H7 (cell line): ENCODE measurements at regions not wholly inside any gene's neighbourhood (a gene's known extent, or its start where the extent isn't known, plus 50 kb on each side); places are given as distances from the start of the nearest gene placed in this dataset.
"Not testable (repeated sequence)": the region's sequence is repeated elsewhere in the genome, so short reads cannot be mapped to it uniquely, and the experiment has no call there.

Source experiments
- DNase-seq: peaks from one replicate; pipeline ENCODE4 v3.0.0; 2012
- H3K27me3 ChIP-seq: 2 replicates; pipeline ENCODE4 v1.6.0; 2011; ENCODE audit warnings: mild to moderate bottlenecking, low read length; ENCODE audit not compliant: control insufficient read depth, insufficient read depth
- H3K36me3 ChIP-seq: replicated peaks from 2 replicates; pipeline ENCODE4 v1.5.1; 2011; ENCODE audit warnings: low read length; ENCODE audit not compliant: control insufficient read depth, insufficient read depth
- H3K4me3 ChIP-seq: 2 replicates; pipeline ENCODE4 v1.5.1; 2011; ENCODE audit warnings: low read depth, mild to moderate bottlenecking, control low read depth, low read length, moderate library complexity; ENCODE audit not compliant: insufficient read depth

DNA sequence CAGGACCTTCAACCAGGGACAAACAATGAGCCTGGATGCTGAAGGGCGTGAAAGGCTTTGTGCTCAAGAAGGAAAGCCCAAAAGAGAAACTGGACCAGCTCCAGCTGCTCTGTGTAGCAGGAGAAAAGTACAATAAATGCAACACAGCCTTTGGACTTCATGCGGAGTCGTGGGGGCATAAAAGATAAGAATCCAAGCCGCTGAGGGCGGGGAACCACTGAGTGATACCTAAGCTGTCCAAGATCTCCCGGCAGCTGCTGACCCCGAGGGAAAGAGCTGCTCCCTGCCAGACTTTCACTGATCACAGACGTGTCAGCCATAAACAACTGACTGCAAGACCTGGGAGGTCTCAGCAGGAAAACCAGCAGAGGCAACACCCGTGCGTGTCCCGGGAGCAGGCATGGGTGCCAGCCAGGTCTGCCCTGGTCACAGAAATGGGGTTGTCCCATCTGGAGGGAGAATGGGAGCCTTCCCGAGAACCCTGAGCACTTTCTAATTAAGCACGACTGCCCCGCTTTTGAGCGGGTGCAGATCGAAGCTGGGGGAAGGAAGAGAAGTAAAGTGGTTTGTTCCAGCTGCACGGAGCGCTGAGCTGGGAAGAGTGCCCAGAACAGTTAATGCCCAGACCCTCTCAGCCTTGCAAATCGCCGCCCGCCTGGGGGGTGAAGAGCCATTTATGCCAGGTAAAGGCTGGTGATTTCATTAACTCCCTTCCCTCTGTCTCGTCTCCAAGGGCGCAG lies 68.3 kb upstream of the TARDBP start:
- Histone ChIP-seq H3K27me3 (no peaks in the 10 kb centered on the region), H3K36me3 (no peaks in the 10 kb centered on the region), H3K4me3 (no peak overlapping the region)
- peak; percentile 43 for DNase-seq

DNA sequence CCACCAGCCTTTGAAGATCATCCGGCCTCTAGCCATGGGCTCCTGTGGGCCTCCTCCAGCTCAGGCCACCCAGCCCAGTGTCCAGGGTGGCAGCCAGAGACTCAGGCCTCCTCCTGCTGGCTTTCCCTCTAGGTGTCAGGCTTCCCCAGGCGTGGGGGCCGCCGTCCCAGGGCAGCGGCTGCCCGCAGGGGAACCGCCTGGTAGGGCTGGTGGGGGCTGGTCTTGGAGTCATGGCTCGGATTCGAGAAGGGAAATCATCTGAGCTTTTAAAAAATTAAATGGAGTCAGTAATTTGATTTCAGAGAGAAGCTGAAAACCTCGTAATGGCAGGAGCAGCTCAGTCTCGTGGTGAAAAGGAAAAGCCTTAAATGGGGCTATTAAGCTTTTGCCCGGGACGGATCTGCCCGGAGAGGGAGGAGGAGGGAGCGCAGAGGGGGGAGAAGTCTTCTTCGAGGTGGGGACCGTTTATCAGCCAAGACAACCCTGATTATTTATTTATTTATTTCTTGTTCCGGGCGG lies 66.4 kb upstream of the TARDBP start:
- no peak overlapping the region for H3K4me3 ChIP-seq
- peak; percentile 72 for DNase-seq
- H3K36me3 ChIP-seq: no peaks in the 10 kb centered on the region
- no peaks in the 10 kb centered on the region for H3K27me3 ChIP-seq

DNA sequence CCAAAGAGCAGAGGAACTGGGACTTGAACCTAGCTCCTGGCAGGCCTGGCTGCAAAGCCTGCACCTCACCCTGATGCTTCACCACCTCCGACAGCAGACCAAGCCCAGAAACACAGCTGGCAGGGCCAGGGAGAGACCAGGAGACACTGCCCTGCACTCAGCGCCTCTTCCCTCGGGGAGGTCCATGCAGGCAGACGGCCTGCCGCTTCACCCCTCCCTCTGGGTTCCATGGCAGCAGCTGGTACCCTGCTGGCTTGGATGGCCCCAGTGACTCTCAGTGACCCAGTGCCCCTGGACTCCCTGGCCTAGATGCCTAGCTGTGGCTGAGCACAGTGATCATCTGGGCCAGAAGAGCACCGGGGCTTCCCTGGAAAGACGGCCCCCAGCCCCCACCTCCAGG lies 65.3 kb upstream of the TARDBP start:
- H3K4me3 ChIP-seq: no peak overlapping the region
- no peaks in the 10 kb centered on the region for H3K27me3 ChIP-seq
- DNase-seq: peak; percentile 45
- H3K36me3 ChIP-seq: no peaks in the 10 kb centered on the region

DNA sequence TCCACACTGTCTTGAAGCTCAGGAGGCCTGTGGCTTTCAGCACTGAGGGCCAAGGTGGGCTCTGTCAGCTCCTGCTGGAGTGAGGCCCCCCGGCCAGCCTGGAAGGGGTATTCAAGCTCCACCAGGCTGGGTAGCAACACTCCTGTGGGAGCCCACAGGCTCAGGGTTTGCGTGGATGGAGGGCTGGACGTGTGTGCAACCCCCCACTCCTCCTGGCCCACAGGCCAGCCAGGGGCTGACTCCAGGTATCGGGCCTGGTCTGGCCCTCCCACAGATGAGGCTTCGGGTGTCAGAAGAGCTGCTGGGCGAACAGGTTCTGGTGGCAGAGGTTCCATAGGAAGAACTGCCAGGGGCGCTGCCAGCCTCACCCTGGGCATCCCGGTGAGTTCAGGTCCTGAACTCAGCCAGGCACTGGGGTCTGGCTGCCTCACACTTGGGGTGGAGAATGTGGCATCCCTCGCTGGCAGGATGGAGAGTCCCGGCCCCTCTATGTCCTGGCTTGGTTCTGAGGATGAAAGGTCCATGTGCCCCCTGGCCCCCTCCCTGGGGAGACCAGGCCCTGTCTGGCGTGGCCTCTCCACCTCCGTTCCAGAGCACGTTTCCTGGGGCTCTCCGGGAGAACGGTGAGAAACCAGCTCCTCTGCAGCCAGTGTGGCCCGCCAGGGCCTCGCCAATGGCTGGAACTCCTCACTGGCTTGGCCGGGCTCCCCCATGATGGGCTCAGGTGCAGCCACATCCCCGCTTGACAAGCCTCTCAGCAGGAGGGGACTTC lies 64.6 kb upstream of the TARDBP start:
- no peaks in the 10 kb centered on the region for H3K36me3 ChIP-seq
- peak; percentile 55 for DNase-seq

DNA sequence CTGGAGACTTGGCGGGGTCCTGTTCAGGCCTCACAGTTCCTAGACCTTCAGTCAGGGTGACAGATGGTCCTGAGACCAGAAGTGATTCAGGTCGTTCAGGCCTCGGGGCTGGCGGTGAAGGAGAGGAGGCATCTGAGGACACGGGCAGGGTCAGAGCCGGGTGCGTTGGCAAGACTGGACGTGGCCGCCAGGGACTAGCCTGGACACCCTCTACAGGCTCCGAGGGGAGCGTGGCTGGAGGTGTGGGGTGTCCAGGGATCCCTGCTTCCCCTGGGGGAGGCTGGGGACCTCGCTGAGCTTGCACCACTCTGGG lies 64.0 kb upstream of the TARDBP start:
- no peak for DNase-seq
- Histone ChIP-seq H3K36me3 (no peaks in the 10 kb centered on the region), H3K27me3 (no peaks in the 10 kb centered on the region), H3K4me3 (no peak overlapping the region)

More for the DNA sequence above, 64.6 kb upstream of the TARDBP start:
- Histone ChIP-seq H3K4me3 (no peak overlapping the region), H3K27me3 (no peaks in the 10 kb centered on the region)

DNA sequence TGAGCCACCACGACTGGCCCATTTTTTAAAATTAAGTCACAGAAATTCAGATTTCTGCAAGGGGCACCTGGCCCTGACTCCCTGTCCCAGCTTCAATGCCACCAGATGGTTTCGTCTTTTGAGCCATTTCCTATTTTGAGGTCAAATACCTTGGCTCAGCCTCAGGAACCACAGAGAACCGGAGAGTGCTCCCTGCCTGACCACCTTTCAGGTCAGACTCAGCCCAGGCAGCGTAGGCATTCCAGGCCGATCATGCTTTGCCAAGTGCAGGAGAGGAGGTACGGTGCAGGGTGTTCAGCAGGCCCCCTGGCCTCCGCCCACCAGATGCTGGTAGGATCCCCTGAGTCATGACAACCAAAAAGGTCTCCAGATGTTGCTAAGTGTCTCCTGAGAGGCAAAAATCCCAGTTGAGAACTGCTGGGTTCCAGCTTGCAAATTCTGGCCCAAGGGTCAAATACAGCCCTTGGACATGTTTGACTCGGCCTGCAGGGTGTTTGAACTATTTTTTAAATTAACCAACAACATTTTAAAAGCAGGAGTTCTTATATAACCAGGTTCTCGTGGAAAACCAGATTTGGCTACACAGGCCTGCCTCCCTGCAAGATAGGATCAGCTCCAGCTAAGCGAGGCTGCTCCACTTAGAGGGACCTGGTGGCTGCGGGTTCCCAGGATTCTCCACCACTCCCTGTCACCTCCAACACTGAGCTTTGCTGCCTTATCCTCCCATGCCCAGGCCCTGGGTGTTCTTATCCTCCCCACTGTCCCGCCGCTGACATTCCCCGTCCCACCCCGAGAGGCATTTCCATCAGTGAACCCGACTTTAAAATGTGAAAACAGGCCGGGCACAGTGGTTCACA lies 61.9 kb upstream of the TARDBP start:
- no peak overlapping the region for H3K4me3 ChIP-seq
- no peaks in the 10 kb centered on the region for H3K27me3 ChIP-seq
- DNase-seq: no peak
- no peaks in the 10 kb centered on the region for H3K36me3 ChIP-seq

DNA sequence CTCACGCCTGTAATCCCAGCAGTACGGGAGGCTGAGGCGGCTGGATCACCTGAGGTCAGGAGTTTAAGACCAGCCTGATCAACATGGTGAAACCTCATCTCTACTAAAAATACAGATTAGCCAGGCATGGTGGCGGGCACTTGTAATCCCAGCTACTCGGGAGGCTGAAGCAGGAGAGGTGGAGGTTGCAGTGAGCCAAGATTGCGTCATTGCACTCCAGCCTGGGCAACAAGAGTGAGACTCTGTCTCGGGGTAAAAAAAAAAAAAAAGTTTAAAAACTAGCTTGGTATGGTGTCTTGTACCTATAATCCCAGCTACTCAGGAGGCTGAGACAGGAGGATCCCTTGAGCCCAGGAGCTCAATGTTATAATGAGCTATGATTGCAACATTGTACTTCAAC lies 61.2 kb upstream of the TARDBP start:
- H3K4me3 ChIP-seq, H3K36me3 ChIP-seq, DNase-seq: not testable (repeated sequence)

DNA sequence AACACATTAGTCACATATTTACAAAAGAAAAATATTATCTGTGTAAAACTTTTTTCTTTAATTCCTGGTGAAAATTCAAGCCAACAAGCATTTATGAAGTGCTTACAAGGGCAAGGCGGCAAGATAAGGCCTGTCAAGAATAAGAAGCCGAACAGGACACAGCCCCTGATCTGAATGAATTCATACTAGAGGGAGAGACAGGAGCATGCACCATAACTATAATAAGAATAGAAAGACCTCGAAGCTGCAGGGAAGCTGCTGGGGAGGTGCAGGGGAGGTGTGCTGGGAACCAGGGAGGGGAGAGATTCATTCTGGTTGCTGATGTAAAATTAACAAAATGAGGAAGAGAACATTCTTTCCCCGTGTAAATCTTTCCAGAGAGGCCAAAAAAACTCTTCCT lies 60.5 kb upstream of the TARDBP start:
- no peaks in the 10 kb centered on the region for H3K27me3 ChIP-seq
- DNase-seq: no peak
- no peaks in the 10 kb centered on the region for H3K36me3 ChIP-seq
- H3K4me3 ChIP-seq: no peak overlapping the region

More for the DNA sequence above, 61.2 kb upstream of the TARDBP start:
- not testable (repeated sequence) for H3K27me3 ChIP-seq

DNA sequence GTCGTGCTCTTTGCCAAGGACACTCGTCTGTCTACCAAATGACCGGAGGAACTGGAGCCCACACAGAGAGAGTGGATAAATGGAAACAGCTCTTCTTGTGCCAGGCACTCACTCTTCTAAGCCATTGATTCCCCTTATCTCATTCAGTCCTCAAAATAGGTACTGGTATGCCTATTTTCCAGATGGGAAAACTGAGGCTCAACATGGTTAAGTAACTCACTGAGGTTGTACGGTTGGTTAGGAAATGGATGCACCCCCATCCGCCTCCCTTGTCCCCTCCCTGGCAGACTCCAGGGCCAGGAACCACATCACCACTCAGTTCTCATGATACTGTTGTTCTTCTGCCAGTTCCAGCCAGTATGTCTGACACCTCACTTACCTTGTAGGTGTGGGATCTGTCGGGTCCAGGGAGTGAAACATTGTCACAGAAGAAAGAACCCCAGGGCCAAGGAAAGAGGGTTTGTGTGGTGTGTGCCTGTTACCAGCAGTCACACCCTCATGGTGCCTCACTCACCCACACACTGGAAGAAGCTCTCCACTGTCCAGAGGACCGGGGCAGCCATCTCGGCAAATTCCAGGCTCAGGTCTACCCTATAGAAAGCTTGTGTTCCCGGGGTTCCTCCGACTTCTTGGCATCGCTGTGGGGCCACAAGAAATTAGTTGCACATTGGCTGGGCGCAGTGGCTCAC lies 58.8 kb upstream of the TARDBP start:
- H3K27me3 ChIP-seq: no peaks in the 10 kb centered on the region; the same call in 1 of the 2 replicates
- no peak for DNase-seq
- no peak overlapping the region for H3K4me3 ChIP-seq
- H3K36me3 ChIP-seq: no peaks in the 10 kb centered on the region

DNA sequence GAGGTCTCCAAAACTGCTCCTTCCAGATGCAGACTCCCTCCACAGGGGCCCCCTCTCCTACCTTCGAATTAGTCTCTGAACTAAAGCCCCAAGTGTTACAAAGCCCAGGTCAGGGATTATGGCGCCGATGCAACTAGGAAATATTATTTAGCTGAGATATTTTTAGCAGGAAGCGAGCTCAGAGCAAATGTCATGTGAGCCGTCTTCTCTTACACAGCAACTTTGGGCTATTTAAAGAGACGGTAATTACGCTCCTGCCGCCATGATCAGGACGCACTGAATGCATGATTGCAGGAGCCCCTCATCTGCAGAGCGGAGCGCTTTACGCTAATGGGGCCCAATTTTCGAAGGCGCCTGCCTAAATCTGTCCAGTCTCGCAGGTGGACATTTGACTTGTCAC lies 55.3 kb upstream of the TARDBP start:
- peak; percentile 24 for DNase-seq
- H3K4me3 ChIP-seq: no peak overlapping the region
- no peaks in the 10 kb centered on the region; the same call in 1 of the 2 replicates for H3K27me3 ChIP-seq

DNA sequence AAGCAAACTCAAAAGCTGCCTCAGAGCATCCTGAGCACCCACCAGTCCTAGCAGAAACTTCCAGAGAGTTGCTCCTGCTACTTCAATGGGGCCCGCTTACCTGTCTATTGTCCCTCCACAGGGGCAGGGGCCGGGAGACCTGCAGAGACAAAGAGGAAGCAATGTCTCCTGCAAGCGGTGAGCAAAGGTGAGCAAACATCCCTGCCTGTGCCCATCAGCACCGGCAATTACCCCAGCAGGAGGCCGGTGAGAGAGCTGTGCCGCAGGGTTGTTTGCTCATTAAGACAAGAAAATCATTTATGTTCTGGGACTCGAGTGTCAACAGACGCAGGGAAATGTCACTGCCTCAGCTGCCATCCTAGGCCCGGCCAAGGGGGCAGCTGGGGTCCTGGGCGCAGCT lies 53.8 kb upstream of the TARDBP start:
- Histone ChIP-seq H3K4me3 (no peak overlapping the region), H3K36me3 (no peaks in the 10 kb centered on the region), H3K27me3 (no peaks in the 10 kb centered on the region; the same call in 1 of the 2 replicates)
- peak; percentile 83 for DNase-seq

More for the DNA sequence above, 55.3 kb upstream of the TARDBP start:
- no peaks in the 10 kb centered on the region for H3K36me3 ChIP-seq

DNA sequence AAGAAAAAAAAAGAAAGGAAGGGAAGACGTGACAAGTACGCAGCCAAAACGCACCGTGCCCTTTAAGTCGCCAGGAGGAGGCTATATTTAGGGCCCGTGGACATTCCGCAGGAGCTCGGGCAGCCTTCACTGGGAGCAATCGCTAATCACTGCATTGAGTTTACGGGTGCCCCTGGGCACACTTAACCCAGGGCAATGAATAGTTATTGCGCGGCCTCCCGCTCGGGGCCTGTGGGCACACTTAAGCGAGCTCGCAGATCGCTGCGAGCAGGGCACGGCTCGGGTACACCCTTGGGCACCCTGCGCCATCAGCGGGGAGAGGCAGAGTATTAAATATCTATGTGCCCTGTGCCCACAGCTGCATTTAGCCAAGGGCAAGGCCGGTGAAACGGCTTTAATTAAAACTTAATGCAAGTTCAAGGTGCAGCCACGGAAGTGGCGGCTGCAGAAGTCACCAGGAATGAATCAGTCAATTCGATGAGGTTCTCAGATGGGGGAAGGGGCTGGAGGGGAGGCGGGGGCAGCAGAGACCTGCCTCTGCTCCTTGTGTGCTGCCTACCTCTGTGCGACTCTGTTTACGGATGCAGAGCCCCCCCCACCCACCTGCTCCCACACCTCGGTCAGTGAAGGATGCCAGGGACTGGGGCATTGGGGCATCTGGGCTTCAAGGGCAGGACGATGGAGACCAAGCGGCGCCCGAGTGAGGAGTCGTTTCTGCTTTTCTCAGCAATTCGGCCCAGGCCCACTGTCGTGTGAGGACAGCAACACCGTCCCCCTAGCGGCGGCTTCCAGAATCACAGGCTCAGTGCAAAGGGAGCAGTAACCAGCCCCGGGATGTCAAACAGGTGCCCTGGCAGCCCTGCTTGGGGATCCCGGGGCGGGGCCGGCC lies 51.8 kb upstream of the TARDBP start:
- H3K4me3 ChIP-seq: 0 out of 2 replicates have a peak overlapping the region, but pooled peaks have one; percentile 4
- H3K36me3 ChIP-seq: no peaks in the 10 kb centered on the region
- DNase-seq: peak; percentile 96
- no peaks in the 10 kb centered on the region; the same call in 1 of the 2 replicates for H3K27me3 ChIP-seq

DNA sequence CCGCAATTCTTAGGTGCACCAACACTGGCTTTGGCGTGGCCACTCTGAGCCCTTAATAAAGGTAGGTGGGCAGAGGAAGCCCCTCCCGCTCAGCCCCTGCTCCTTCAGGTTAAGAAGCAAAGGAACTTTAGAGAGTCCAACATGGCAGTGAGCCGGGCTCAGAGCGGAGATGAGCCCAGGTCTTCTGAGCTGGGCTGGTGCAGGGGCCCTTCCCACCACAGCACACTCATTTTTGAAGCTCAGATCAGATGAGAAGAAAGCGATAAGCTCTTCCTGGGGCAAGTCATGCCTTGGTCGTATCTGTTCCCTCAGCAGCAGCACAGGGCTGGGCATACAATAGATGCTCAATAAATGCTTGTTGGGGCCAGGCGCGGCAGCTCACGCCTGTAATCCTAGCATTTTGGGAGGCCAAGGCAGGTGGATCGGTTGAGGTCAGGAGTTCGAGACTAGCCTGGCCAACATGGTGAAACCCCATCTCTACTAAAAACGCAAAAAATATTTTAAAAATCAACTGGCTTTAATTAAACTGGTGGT lies 51.1 kb upstream of the TARDBP start:
- no peak for DNase-seq
- H3K27me3 ChIP-seq: no peaks in the 10 kb centered on the region; the same call in 1 of the 2 replicates
- no peak overlapping the region for H3K4me3 ChIP-seq
- H3K36me3 ChIP-seq: no peaks in the 10 kb centered on the region
